ENCODE measurements at regions not wholly inside any gene's neighbourhood (a gene's known extent, or its start where the extent isn't known, plus 50 kb on each side); places are given as distances from the start of the nearest gene placed in this dataset.

DNA sequence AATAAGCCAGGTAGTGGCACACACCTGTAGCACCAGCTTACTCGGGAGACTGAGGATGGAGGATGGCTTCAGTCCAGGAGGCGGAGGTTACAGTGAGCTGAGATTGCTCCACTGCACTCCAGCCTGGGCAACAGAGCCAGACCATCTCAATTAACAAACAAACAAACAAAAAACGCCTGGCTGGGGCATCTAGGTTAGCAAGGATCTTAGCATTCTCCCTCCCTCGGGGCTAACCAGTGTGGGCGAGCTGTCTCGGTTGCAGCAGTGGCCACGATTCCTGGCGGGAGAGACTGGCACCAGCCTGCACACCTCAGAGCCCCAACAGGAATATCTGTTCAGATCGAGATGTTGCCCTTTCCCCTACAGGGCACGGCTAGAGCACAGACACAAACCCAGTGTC, 91.3 kb upstream of the KCTD7 start:
- no peak for FAIRE-seq
- Histone ChIP-seq H3K9ac (replicated peaks; ENCODE audit: extremely low read depth, insufficient read depth, low read length) (no peak overlapping the region), H3K4me3 (replicated peaks in 1 of 3; ENCODE audit: insufficient read depth in 1 of 3, low read depth in 1 of 3, low read length in 3 of 3) (no peak overlapping the region), H3K79me2 (ENCODE audit: control insufficient read depth, insufficient read depth, low read length) (no peaks in the 10 kb centered on the region), H4K20me1 (replicated peaks; ENCODE audit: control insufficient read depth, extremely low read depth, insufficient read depth, low read length) (no peaks in the 10 kb centered on the region), H3K4me1 (ENCODE audit: control insufficient read depth, extremely low read depth, insufficient read depth, low read length) (no peaks in the 10 kb centered on the region), H3K9me3 (replicated peaks; ENCODE audit: control insufficient read depth, insufficient read depth, low read length) (no peaks in the 10 kb centered on the region), H3K36me3 (ENCODE audit: control insufficient read depth in 2 of 2, extremely low read depth in 1 of 2, insufficient read depth in 2 of 2, low read length in 2 of 2) (peaks cover 0 to 5% of the 10 kb centered on the region in 2 experiments), H3K4me2 (ENCODE audit: insufficient read depth, low read length) (no peak overlapping the region), H2AFZ (ENCODE audit: low read depth, low read length) (no peak overlapping the region), H3K27me3 (ENCODE audit: control insufficient read depth in 2 of 2, insufficient read depth in 2 of 2, low read length in 2 of 2) (no peaks in the 10 kb centered on the region), H3K27ac (ENCODE audit: insufficient read depth, low read depth, low read length) (no peak overlapping the region), H3K9me1 (replicated peaks; ENCODE audit: control insufficient read depth, extremely low read depth, insufficient read depth, low read length) (no peaks in the 10 kb centered on the region)
- TF ChIP-seq, protein P1, sequence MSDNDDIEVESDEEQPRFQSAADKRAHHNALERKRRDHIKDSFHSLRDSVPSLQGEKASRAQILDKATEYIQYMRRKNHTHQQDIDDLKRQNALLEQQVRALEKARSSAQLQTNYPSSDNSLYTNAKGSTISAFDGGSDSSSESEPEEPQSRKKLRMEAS (IDR thresholded peaks at IDR 0.05; ENCODE audit: insufficient read depth, insufficient read length) = no peak
- TF ChIP-seq EZH2 (IDR thresholded peaks at IDR 0.05; ENCODE audit: borderline replicate concordance, low read depth, low read length, severe bottlenecking) = no peak
- TF ChIP-seq JUN (IDR thresholded peaks at IDR 0.05; ENCODE audit: borderline replicate concordance, insufficient read depth, insufficient read length, low read depth) = no peak
- no peak for TF ChIP-seq FOS (IDR thresholded peaks at IDR 0.05; ENCODE audit: borderline replicate concordance, insufficient read depth, low read length)
- no peak for TF ChIP-seq POLR2AphosphoS5 (IDR thresholded peaks at IDR 0.05; ENCODE audit: insufficient read depth, low read depth, low read length)
- no peak for TF ChIP-seq GATA2 (IDR thresholded peaks at IDR 0.05; ENCODE audit: insufficient read depth, insufficient read length, low read depth, low read length)
- TF ChIP-seq POLR2A (IDR thresholded peaks at IDR 0.05; ENCODE audit: low read depth, low read length) = no peak
- no peak for TF ChIP-seq MYC (IDR thresholded peaks at IDR 0.05; ENCODE audit: low read depth, low read length)
- TF ChIP-seq, protein P2, sequence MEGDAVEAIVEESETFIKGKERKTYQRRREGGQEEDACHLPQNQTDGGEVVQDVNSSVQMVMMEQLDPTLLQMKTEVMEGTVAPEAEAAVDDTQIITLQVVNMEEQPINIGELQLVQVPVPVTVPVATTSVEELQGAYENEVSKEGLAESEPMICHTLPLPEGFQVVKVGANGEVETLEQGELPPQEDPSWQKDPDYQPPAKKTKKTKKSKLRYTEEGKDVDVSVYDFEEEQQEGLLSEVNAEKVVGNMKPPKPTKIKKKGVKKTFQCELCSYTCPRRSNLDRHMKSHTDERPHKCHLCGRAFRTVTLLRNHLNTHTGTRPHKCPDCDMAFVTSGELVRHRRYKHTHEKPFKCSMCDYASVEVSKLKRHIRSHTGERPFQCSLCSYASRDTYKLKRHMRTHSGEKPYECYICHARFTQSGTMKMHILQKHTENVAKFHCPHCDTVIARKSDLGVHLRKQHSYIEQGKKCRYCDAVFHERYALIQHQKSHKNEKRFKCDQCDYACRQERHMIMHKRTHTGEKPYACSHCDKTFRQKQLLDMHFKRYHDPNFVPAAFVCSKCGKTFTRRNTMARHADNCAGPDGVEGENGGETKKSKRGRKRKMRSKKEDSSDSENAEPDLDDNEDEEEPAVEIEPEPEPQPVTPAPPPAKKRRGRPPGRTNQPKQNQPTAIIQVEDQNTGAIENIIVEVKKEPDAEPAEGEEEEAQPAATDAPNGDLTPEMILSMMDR (IDR thresholded peaks at IDR 0.05; ENCODE audit: extremely low read depth in 1 of 2, insufficient read depth in 1 of 2, low read depth in 1 of 2, low read length in 2 of 2) = no peak
- intact Hi-C loops (cut with micrococcal nuclease) (no loop called here), dilution Hi-C loops (cut with MboI; ENCODE audit: extremely low pct_ligation_motif_present, low sequenced_read_pairs) (no loop called here)
- no TSS peak for BruUV-seq (replicated peaks)
- ChIA-PET POLR2A (no interaction called here), CTCF (interaction anchor here (1.5 kb wide), 1 partner anchor 507 kb away, joined by 4 read pairs; no protein-coding TSS in a partner anchor)
- no peak for DNase-seq (ENCODE audit: low read depth, low spot score)
